ENCODE measurements at regions not wholly inside any gene's neighbourhood (a gene's known extent, or its start where the extent isn't known, plus 50 kb on each side); places are given as distances from the start of the nearest gene placed in this dataset.

DNA sequence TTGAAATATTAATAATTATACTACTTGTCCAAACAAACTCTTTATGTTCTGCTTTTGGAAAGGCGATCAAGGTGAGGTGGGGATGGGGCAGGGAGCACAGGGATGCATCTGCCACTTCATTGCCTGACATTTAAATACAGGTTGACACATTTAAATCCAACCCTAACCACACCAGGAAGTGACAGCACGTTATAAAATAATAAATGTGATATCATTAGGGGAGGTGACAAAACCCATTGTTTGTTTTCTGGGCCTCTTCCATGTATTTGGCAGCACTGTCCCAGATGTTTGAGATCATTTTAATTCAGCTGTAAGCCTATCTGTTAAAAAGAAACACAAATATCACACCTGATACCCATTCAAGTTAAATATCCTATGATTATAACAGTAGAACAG, 342.4 kb upstream of the ARID1B start:
- Histone ChIP-seq H3K36me3 (ENCODE audit: insufficient read depth, low read length) (no peaks in the 10 kb centered on the region), H3K79me2 (replicated peaks; ENCODE audit: insufficient read depth, low read length) (no peaks in the 10 kb centered on the region), H3K9me3 (ENCODE audit: low read length) (no peaks in the 10 kb centered on the region)

GRCh38 chr6:156434049-156434794, 343.0 kb upstream of the ARID1B start:
- no peak overlapping the region for H3K27ac ChIP-seq (ENCODE audit: low read length)
- no peaks in the 10 kb centered on the region for H3K36me3 ChIP-seq (ENCODE audit: insufficient read depth, low read length)
- no peak overlapping the region for H3K4me2 ChIP-seq (ENCODE audit: low read length)
- H3K79me2 ChIP-seq (replicated peaks; ENCODE audit: insufficient read depth, low read length), result no peaks in the 10 kb centered on the region
- H4K20me1 ChIP-seq (ENCODE audit: insufficient read depth), result no peaks in the 10 kb centered on the region
- H2AFZ ChIP-seq (ENCODE audit: low read depth, low read length), result no peak overlapping the region
- no peak overlapping the region for H3K4me3 ChIP-seq (ENCODE audit: low read length)
- H3K9me2 ChIP-seq (ENCODE audit: insufficient read depth, low read length), result no peaks in the 10 kb centered on the region
- H3K9me3 ChIP-seq (ENCODE audit: low read length), result no peaks in the 10 kb centered on the region
- H3K9ac ChIP-seq (ENCODE audit: low read length), result no peak overlapping the region
- no peaks in the 10 kb centered on the region for H3F3A ChIP-seq (ENCODE audit: insufficient read depth, low read length, poor library complexity, severe bottlenecking)
- TF ChIP-seq, protein P1, sequence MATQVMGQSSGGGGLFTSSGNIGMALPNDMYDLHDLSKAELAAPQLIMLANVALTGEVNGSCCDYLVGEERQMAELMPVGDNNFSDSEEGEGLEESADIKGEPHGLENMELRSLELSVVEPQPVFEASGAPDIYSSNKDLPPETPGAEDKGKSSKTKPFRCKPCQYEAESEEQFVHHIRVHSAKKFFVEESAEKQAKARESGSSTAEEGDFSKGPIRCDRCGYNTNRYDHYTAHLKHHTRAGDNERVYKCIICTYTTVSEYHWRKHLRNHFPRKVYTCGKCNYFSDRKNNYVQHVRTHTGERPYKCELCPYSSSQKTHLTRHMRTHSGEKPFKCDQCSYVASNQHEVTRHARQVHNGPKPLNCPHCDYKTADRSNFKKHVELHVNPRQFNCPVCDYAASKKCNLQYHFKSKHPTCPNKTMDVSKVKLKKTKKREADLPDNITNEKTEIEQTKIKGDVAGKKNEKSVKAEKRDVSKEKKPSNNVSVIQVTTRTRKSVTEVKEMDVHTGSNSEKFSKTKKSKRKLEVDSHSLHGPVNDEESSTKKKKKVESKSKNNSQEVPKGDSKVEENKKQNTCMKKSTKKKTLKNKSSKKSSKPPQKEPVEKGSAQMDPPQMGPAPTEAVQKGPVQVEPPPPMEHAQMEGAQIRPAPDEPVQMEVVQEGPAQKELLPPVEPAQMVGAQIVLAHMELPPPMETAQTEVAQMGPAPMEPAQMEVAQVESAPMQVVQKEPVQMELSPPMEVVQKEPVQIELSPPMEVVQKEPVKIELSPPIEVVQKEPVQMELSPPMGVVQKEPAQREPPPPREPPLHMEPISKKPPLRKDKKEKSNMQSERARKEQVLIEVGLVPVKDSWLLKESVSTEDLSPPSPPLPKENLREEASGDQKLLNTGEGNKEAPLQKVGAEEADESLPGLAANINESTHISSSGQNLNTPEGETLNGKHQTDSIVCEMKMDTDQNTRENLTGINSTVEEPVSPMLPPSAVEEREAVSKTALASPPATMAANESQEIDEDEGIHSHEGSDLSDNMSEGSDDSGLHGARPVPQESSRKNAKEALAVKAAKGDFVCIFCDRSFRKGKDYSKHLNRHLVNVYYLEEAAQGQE (IDR thresholded peaks at IDR 0.05; ENCODE audit: borderline replicate concordance), result no peak
- TF ChIP-seq TAF1 (IDR thresholded peaks at IDR 0.05; ENCODE audit: low read depth) (no peak), POLR2AphosphoS5 (IDR thresholded peaks at IDR 0.05) (no peak), EZH2 (IDR thresholded peaks at IDR 0.05; ENCODE audit: borderline replicate concordance, insufficient read depth, low read length, poor library complexity, severe bottlenecking) (no peak), MXI1 (conservative IDR thresholded peaks at IDR 0.05; ENCODE audit: poor library complexity, severe bottlenecking) (no peak), SMC3 (conservative IDR thresholded peaks at IDR 0.05; ENCODE audit: poor library complexity) (no peak)
- no peaks in the 10 kb centered on the region for H3K27me3 ChIP-seq (ENCODE audit: insufficient read depth, low read depth, low read length)

More for the DNA sequence above, 342.4 kb upstream of the ARID1B start:
- Histone ChIP-seq H4K20me1 (ENCODE audit: insufficient read depth) (no peaks in the 10 kb centered on the region), H3K4me2 (ENCODE audit: low read length) (no peak overlapping the region), H3K9me2 (ENCODE audit: insufficient read depth, low read length) (no peaks in the 10 kb centered on the region), H3K27ac (ENCODE audit: low read length) (no peak overlapping the region), H3K9ac (ENCODE audit: low read length) (no peak overlapping the region), H3F3A (ENCODE audit: insufficient read depth, low read length, poor library complexity, severe bottlenecking) (no peaks in the 10 kb centered on the region), H3K4me3 (ENCODE audit: low read length) (no peak overlapping the region), H3K27me3 (ENCODE audit: insufficient read depth, low read depth, low read length) (no peaks in the 10 kb centered on the region), H2AFZ (ENCODE audit: low read depth, low read length) (no peak overlapping the region)
- TF ChIP-seq, protein P1 (IDR thresholded peaks at IDR 0.05; ENCODE audit: borderline replicate concordance), result no peak
- TF ChIP-seq MXI1 (conservative IDR thresholded peaks at IDR 0.05; ENCODE audit: poor library complexity, severe bottlenecking), result no peak
- TF ChIP-seq TAF1 (IDR thresholded peaks at IDR 0.05; ENCODE audit: low read depth), result no peak
- TF ChIP-seq RAD21 (conservative IDR thresholded peaks at IDR 0.05), result no peak
- TF ChIP-seq EZH2 (IDR thresholded peaks at IDR 0.05; ENCODE audit: borderline replicate concordance, insufficient read depth, low read length, poor library complexity, severe bottlenecking), result no peak
- no peak for TF ChIP-seq CTCF (IDR thresholded peaks at IDR 0.05; ENCODE audit: poor library complexity, severe bottlenecking)
- TF ChIP-seq SMC3 (conservative IDR thresholded peaks at IDR 0.05; ENCODE audit: poor library complexity), result no peak

Measured in neural cell (in vitro differentiated cells).